HG02938 (cell line): ENCODE measurements at regions not wholly inside any gene's neighbourhood (a gene's known extent, or its start where the extent isn't known, plus 50 kb on each side); places are given as distances from the start of the nearest gene placed in this dataset.
"Not testable (repeated sequence)": the region's sequence is repeated elsewhere in the genome, so short reads cannot be mapped to it uniquely, and the experiment has no call there.

Source experiments
- ATAC-seq: cut with Tn5 transposase; IDR thresholded peaks from one replicate; pipeline ENCODE4 v1.9.1; 2021; ENCODE audit warnings: mild to moderate bottlenecking, moderate library complexity; ENCODE audit not compliant: unreplicated experiment

DNA sequence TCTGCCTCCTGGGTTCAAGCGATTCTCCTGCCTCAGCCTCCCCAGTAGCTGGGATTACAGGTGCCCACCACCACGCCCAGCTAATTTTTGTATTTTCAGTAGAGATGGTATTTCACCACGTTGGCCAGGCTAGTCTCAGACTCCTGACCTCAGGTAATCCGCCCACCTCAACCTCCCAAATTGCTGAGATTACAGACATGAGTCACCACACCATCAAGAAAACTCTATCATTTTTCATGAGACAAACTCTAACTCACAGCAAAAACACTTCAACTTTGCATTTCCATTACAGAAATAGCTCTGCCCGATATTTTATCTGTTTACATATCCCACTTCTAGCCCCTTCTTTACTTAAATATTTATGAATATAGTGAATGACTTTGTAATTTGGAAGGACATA lies 561.1 kb downstream of the TMX3 start:
- not testable (repeated sequence) for ATAC-seq

DNA sequence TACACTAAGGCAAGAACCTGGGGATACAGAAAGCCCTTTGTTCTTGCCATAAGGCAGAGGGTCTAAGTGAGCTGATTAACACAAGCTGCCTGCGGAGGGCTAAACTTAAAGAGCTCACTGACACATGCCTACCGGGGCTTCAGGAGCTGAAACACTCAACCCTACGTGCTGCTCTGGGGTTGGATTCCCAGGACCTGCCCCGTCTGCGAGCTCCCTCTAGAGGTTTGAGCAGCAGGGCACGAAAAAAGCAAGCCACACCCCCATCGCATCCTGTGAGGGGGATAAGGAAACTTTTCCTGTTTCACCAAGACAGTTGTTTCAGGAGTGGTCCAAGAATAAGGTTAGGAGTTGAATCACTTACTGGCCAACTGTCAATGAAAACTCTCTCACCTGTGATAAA lies 562.1 kb downstream of the TMX3 start:
- ATAC-seq = no peak

DNA sequence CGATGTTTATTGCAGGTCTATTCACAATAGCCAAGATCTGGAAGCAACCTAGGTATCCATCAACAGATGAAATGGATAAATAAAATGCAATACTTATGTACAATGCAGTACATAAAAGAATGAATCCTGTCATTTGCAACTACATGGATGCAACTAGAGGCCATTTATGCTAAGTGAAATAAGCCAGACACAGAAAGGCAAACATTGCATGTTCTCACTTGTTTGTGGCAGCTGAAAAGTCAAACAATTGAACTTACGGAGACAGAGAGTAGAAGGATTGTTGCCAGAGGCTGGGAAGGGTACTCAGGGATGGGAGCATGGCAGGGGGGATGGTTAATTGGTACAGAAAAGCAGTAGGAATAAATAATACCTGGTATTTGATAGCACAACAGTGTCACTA lies 563.9 kb downstream of the TMX3 start:
- no peak for ATAC-seq

DNA sequence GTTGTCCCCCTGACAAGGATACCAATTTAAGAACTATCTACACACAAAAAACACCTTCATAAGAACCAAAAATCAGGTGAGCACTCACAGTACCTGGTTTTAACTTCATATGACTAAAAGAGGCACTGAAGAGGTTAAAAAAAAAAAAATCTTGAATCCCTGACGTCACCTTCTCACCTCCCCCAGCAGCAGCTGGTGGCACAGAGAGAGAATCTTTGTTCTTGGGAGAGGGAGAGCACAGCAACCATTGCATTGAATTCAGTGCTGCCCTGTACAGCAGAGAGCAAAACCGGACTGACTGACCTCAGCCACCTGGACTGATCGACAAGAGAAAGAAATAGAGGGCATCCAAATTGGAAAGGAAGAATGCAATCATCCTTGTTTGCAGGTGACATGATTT lies 566.0 kb downstream of the TMX3 start:
- no peak for ATAC-seq

DNA sequence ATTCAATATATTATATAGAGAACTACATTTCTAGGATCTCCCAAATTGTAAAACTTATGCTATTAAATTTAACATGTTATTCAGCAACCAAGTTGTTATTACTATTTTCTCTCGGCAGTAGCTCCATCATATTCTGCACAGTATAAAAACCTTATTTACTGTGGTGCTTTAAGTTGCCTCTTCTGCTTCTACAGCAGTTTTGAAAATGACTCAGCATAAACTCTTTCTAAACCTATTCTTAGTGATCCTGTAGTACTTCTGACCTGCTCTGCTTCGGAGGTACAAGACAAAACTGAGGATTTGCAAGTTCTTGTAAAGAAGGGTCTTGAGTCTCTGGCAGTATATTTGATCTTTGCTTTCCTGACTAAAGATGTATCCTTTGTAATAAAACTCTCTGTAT lies 567.2 kb downstream of the TMX3 start:
- no peak for ATAC-seq

DNA sequence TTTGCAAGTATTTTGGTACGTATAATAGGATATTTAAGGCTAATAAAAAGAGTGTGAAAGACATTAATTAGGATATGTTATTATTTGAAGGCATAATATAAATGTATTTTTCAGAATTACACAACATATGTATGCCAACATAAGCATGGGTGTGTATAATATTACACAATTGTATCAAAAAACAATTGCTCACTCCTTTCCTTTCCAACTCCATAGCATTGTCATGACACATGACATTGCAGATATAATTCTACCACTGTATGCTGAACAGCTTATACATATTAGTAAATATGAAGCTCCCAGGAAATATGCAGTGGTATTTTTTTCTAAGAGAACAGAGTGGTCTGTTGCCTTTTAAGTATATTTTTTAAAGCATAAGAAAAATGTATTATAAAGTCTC lies 593.1 kb downstream of the TMX3 start:
- no peak for ATAC-seq

DNA sequence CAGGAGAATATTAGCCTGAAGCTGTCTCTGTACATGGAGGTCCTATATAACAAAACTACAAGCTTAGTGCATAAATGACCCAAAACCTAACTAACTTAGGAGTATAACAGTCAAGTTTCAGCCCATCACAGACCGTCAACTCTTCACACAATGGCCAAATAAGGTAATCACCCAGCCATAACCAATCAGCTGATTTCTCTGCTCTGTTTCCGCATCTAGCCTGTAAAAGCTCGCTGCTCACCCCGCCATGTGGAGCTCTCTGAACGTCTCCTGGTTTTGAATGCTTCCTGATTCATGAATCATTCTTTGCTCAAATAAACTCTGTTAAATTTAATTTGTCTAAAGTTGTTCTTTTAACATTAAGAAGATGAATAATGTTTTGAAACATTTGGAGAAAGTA lies 593.6 kb downstream of the TMX3 start:
- no peak for ATAC-seq

DNA sequence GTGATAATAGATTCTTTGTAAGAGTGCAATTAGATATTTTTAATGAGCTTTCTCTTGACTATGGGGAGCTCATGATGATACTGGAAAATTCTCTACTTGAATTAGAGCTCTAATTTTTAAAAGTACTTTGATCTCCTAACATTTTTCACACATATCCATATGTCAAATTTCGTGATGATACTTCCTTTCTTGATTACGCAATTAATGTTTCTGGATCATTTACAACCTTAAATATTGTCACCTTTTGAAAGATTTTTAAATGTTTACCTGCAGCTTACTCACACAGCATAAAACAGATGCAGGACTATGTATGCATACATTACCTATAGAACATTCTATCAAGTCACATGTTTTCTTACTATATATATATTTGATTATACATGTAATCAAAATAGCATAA lies 598.5 kb upstream of the DSEL start:
- no peak for ATAC-seq

DNA sequence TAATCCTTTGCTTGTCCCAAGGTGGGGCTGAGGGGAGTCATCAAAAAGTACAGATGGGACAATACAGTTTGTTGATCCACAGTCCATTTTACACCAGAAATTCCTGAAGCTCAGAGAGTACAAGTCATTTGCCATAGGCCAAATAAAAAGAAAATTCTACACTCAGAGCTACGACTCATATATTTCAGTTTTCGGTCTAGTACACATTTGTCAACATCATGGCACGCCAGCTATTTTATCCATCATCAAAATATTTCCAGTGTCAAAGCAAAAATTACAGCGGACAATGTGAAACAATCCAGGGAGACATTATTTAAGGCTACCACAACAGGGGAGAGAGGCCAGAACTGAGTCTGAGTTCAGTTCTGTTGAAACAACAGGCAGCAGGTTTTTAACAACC lies 587.5 kb upstream of the DSEL start:
- no peak for ATAC-seq

DNA sequence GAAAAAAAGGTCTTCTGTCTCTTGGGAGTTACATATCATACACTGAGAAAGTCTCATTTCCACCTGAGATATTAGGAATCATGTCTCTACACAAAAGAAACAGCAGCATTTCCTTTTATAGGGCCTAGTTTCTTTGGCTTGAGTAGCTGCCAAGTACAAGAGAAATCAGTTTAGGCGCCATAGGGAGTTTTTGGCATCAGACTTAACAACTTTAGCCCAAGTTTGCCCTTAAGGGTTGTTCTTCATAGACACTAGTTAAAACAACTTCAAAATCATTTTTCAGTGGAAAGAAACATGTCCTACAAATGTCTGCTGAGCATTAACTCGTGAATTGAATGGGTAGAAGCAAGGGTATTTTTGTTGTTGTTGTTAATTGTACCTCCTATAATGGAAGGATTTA lies 587.0 kb upstream of the DSEL start:
- no peak for ATAC-seq

DNA sequence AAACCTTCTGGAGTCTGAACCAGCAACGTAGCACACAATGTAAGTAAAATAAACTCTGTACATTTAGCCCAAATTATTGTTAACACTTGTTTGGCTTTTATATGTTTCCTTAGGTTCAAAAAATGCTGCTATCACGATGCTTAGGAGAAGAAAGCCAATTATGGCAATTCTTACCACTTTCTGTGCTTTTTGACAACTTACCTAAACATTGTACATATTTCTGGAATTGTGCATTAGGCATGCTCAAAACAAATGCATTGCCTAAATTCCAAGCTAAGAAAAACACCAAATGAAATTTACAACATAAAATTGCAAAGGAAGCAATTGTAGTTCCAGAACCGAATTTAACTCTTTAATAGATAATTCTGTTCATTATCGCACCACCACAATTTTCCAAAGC lies 585.6 kb upstream of the DSEL start:
- ATAC-seq = no peak

DNA sequence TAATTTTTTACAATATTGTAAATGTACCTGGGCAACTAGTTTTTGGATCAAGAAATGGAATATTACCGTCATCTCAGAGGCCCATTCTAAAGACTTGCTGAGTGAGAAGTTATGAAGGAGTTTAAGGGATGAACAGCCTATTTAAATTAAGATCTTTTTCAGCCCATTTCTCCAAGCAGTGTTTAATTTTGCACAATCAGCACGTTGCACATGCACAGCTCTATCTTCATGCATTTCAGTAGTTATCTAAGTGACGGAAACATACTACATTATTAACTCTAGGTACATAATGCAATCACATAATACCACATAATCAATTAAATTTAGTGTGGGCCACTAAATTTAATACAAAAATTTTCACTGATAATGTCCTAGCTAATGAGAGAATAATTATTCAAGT lies 582.1 kb upstream of the DSEL start:
- no peak for ATAC-seq

DNA sequence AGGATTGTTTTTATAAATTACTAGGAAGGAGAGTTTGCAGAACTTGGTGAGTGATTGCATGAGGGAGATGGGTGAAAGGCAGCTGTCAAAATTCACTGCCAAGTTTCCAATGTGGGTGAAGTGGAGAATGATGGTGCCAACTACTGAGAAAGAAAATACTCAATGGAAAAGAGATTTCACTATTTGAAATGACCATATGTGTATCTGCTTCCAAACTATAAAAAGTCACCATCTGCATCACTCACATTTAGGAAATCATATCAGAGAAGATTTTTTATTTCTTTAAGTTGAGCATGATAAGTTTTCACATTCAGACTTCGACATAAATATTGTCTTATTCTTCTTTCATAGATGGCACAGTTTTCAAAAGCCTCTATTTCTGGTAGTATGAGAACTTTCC lies 570.0 kb upstream of the DSEL start:
- ATAC-seq = no peak

DNA sequence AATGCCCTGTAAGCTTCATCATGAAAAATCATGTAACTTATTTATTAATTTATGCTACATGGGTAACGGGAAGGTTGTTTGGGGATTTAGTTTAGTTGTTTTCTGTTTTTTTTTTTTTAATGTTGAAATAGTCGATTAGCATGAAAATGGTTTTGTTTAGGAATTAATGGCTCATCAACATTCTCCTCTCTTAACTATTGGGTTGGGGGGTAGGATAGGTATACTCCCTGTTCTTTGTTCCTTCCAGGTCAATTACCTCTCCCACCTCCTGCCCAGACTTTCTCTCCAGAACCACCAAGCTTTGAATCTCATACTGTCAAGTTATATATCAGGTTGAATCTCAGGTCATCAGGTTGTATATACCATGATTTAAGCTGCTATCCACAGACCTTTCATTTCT lies 568.7 kb upstream of the DSEL start:
- no peak for ATAC-seq

DNA sequence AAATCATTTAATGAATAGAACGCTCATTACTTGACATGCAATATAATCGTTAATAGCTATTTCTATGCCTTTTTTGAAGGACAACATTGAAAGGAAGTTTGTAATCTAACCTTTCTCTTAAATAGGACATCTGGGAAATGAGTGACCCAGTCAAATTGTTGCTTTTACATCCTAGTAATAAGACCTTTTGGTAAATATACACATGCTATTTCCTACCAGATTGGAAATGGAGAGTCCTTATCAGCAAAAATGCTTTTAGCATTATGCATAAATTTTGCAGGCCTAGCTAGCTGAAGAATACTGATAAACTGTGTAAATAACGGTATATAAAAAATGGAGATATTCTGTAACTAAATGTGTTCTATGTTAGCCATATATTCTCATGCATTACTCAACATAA lies 567.3 kb upstream of the DSEL start:
- no peak for ATAC-seq

DNA sequence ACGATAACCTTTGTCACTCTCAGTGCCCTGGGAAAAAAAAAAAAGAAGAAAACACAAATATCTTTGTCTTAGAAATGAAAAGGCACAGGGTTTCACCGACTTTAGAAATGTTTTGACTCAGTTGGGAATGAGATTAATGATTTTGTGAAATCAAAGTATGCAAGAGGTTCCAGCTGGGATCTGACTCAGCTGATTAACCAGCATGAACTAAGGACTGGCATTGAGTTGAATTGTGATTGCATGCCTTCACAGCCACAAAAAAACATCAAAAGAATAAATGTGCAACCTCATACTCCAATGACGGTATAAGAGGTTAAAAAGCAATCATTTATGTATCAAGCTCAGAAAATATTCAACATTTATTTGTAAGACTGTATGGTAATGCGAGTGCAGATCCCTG lies 566.6 kb upstream of the DSEL start:
- no peak for ATAC-seq

DNA sequence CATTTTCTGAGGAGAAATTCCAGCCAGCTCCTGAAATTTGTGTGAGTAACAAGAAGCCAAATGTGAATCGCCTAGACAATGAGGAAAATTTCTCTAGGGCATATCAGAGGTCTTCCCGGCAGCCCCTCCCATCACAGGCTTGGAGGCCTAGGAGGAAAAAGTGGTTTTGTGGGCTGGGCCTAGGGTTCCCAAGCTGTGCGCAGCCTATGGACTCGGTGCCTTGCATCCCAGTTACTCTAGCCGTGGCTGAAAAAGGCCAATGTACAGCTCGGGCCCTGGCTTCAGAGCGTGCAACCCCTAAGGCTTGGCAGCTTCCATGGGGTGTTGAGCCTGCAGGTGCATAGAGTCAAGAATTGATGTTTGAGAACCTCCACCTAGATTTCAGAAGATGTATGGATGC lies 556.2 kb upstream of the DSEL start:
- no peak for ATAC-seq

DNA sequence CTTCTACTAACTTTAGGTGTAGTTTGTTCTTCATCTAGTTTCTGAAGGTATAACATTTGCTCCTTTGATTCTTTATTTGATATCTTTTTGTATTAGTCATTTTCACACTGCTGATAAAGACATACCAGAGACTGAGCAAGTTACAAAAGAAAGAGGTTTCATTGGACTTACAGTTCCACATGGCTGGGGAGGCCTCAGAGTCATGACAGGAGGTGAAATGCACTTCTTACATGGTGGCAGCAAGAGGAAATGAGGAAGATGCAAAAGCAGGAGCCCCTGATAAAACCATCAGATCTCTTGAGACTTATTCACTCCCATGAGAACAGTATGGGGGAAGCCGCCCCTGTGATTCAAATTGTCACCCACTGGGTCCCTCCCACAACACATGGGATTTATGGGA lies 544.4 kb upstream of the DSEL start:
- no peak for ATAC-seq

DNA sequence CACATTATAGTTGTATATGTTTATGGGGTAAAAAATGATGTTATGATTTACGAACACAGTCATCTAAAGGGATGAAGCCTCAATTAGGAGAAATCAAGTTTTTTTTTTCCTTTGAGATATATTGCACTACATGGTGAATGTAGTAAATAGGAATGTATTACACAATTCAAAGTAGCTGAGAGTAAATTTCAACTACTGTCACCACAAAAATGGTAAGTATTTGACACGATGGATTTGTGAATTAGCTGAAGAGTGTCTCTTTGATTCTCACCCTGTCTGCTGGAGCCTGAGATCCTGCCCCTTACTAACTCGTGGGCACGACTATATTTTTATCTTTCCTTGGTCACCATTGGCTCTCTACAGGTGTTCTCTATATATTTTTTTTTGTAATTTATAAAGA lies 540.4 kb upstream of the DSEL start:
- no peak for ATAC-seq

DNA sequence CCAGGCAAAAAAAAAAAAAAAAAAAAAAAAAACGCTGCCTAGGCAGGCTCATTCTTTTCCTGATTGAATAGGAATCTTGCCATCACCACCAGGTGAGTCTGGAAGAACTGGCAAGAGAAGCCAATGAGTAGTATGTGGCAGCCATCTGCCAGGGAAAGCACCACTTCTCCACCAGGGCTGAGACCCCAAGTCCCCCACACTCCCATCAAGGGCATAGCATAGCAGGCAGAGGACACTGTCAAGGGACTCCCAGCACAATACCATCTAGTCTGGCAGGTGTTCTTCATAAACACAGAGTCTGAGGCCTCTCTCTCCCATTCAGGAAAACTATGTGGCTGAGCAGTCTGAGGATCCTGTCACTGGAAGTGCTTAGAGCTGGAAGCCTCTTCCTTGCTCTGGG lies 538.1 kb upstream of the DSEL start:
- no peak for ATAC-seq

DNA sequence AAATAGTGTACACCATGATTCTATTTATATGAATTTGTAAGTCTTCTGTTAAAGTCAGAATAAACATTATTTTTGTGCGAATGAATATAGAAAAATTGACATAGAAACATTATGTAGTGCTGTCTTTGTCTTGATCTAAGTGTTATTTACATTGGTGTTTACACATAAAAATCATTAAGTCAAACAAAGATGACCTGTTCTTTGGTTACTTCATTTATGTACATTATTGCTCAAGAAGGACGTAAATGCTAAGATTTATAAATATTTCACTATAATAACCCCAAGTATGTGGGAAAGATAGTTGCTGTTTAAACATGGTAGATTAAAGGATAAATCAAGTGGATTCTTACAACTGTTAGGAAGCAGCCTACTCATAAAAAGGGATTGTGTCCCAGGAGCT lies 536.8 kb upstream of the DSEL start:
- no peak for ATAC-seq

DNA sequence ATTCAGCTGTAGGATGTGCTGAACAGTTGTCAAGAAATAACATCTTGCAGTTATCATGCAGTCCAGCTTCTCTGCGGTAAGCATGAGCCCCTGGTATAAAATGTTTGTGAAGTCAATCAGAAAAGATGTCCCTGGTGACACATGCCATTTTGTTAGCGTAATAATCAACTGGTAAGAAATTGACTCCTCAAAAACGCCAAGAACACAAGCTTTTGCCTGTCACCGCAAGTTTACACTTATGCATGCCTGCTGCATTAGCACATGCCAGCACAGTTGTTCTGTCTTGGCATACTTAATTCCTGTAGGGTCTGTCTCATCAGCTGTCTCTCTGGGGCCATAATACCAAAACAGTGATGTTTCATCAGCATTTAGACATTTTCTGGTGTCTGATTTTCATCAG lies 524.8 kb upstream of the DSEL start:
- no peak for ATAC-seq

DNA sequence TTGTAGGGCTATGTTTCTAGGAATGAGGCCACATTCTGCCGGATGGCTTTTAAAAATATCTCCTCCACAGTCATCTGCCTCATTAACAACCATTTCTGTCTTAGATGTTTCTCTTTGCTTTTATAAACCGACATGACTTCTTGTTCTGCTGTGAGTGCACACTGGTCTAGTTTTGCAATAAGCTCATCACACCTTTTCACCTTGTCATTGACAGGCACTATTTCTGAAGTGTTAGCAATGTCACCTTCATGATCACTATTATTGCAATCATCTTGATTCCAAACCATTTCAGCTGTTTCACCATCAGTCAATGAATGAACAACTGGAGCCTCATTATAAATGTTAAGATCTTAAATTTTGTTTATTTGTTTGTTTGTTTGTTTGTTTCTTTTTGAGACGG lies 523.7 kb upstream of the DSEL start:
- no peak for ATAC-seq
